Sigmoid colon (tissue), 6 donors: ENCODE measurements at regions not wholly inside any gene's neighbourhood (a gene's known extent, or its start where the extent isn't known, plus 50 kb on each side); places are given as distances from the start of the nearest gene placed in this dataset.

Experiments used
- DNase-seq: peaks from one replicate; pipeline ENCODE4 v3.0.0-alpha.2; 2019
- H3K27ac ChIP-seq, 4 donors: fragments of 200-600 bp; sonication (generic); one replicate each; pipeline ENCODE4 v1.5.1; 2016 to 2019; ENCODE audit warnings: mild to moderate bottlenecking in 1 of 4
- H3K27me3 ChIP-seq, 3 donors: fragments of 200-600 bp; sonication (generic); one replicate each; pipeline ENCODE4 v1.5.1; 2019; ENCODE audit warnings: mild to moderate bottlenecking in 1 of 3
- H3K36me3 ChIP-seq, 4 donors: fragments of 200-600 bp; sonication (generic); one replicate each; pipeline ENCODE4 v1.5.1; 2016 to 2019
- H3K4me1 ChIP-seq, 4 donors: fragments of 200-600 bp; sonication (generic); one replicate each; pipeline ENCODE4 v1.5.1; 2017 to 2019
- H3K4me3 ChIP-seq, 4 donors: fragments of 200-600 bp; sonication (generic); one replicate each; pipeline ENCODE4 v1.5.1; 2017 to 2019; ENCODE audit warnings: mild to moderate bottlenecking in 2 of 4, moderate library complexity in 1 of 4
- H3K9me3 ChIP-seq, 4 donors: fragments of 200-600 bp in 3 of 4; sonication (generic) in 3 of 4; one replicate each; pipeline versions ENCODE4 v1.5.1 to v1.6.1; 2013 to 2019
- CTCF ChIP-seq, 4 experiments: fragments of 450-650 bp in 3 of 4; fragments of 200-600 bp in 1 of 4; IDR thresholded peaks; one replicate each; pipeline ENCODE4 v1.5.1; 2016 to 2019; ENCODE audit warnings: antibody characterized with exemption in 4 of 4, mild to moderate bottlenecking in 3 of 4, moderate library complexity in 2 of 4
- EP300 ChIP-seq, 4 donors: sonication (generic); formaldehyde crosslinking; IDR thresholded peaks; one replicate each; pipeline ENCODE4 v1.6.1; 2017; ENCODE audit warnings: antibody characterized with exemption in 4 of 4
- POLR2A ChIP-seq, 2 donors: fragments of 450-650 bp; IDR thresholded peaks; one replicate each; pipeline ENCODE4 v1.6.1; 2016; ENCODE audit warnings: antibody characterized with exemption in 2 of 2, mild to moderate bottlenecking in 2 of 2, moderate library complexity in 2 of 2
- POLR2AphosphoS5 ChIP-seq, 4 donors: sonication (generic); formaldehyde crosslinking; IDR thresholded peaks; one replicate each; pipeline ENCODE4 v1.6.1; 2017; ENCODE audit warnings: antibody characterized with exemption in 4 of 4
- WGBS, 2 donors: extraction: QIAGEN DNeasy Blood & Tissue Kit; methylation state at CpG; one replicate each; pipeline ENCODE4 v1.1.7; 2013; 5-methylcytosine and 5-hydroxymethylcytosine counted together
- intact Hi-C: fragments of 100-400 bp; cut with DNase I; formaldehyde crosslinking; loops from one replicate; pipeline ENCODE4 v1.15.1; 2023
- donor health status: healthy with polysubstance abuse.
- donor health status: healthy.

DNA sequence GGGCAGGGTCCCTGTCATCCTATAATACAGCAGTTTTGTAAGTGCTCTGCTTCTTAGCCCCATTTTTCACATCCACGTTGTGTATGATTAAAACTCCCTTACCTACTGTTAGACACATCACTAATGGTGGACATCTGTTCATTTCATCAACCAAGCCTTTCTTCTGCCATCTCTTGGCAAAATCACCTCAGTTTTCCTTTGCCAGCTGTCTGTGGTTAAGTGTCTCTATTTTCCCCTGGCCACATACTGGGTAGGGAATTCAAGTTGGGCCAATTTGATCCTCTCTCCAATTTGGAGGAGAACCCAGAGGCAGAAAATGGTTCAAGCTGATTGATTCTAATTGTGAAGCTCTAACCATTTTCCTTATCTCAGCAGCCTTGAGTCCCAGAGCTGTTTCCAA lies 436.1 kb downstream of the PCDH7 start:
- 79 to 87% methylated on average over 1 of the region's 1 CpG for WGBS, 2 donors
- H3K36me3 ChIP-seq: no peaks in the 10 kb centered on the region
- DNase-seq: no peak
- intact Hi-C loops: no loop called here
- H3K27me3 ChIP-seq: no peaks in the 10 kb centered on the region
- no peak overlapping the region for H3K4me3 ChIP-seq
- TF ChIP-seq POLR2AphosphoS5 (IDR thresholded peaks at IDR 0.05) (no peak), EP300 (IDR thresholded peaks at IDR 0.05) (no peak), POLR2A (IDR thresholded peaks at IDR 0.05) (no peak), CTCF (IDR thresholded peaks at IDR 0.05) (no peak)
- H3K27ac ChIP-seq: no peak overlapping the region
- no peaks in the 10 kb centered on the region for H3K9me3 ChIP-seq
- no peaks in the 10 kb centered on the region for H3K4me1 ChIP-seq

DNA sequence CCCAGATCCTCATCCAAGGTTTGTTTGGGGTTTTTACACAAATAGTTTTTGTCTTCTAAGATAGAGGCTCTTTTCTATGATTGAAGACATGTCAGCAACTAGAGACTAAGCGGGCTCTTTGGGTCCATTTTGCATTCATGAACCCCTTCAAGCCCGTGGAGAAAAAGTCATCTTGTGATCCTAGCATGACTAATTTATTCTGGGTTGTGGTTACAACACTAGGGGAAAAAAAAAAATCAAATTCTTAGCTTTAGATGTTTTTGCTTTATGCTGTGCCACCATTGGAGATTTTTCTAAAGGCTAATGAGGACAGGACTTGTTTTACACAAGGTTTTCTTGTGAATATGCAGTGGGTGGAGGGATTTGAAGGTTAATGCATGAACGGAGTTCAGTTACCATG lies 440.0 kb downstream of the PCDH7 start:
- WGBS, 2 donors: 78 to 86% methylated on average over 3 of the region's 3 CpGs
- Histone ChIP-seq H3K27ac (no peak overlapping the region), H3K4me1 (no peaks in the 10 kb centered on the region), H3K36me3 (no peaks in the 10 kb centered on the region), H3K4me3 (no peak overlapping the region), H3K27me3 (no peaks in the 10 kb centered on the region), H3K9me3 (no peaks in the 10 kb centered on the region)
- no peak for DNase-seq
- intact Hi-C loops: no loop called here
- TF ChIP-seq EP300 (IDR thresholded peaks at IDR 0.05) (no peak), POLR2AphosphoS5 (IDR thresholded peaks at IDR 0.05) (no peak), POLR2A (IDR thresholded peaks at IDR 0.05) (no peak), CTCF (IDR thresholded peaks at IDR 0.05) (no peak)

GRCh38 chr4:31169846-31170245 lies 449.7 kb downstream of the PCDH7 start:
- H3K36me3 ChIP-seq: no peaks in the 10 kb centered on the region
- H3K27me3 ChIP-seq: no peaks in the 10 kb centered on the region
- intact Hi-C loops: no loop called here
- H3K4me1 ChIP-seq: no peaks in the 10 kb centered on the region
- WGBS, 2 donors: 59 to 64% methylated on average over 5 of the region's 5 CpGs
- H3K4me3 ChIP-seq: no peak overlapping the region
- H3K27ac ChIP-seq: no peak overlapping the region
- no peaks in the 10 kb centered on the region for H3K9me3 ChIP-seq
- DNase-seq: no peak
- TF ChIP-seq POLR2A (IDR thresholded peaks at IDR 0.05): no peak

GRCh38 chr4:31171362-31171761 lies 451.2 kb downstream of the PCDH7 start:
- DNase-seq: no peak
- no peaks in the 10 kb centered on the region for H3K36me3 ChIP-seq
- H3K27me3 ChIP-seq: no peaks in the 10 kb centered on the region
- 91 to 93% methylated on average over 4 of the region's 4 CpGs for WGBS, 2 donors
- intact Hi-C loops: no loop called here
- H3K27ac ChIP-seq: no peak overlapping the region
- H3K4me1 ChIP-seq: no peaks in the 10 kb centered on the region
- TF ChIP-seq POLR2A (IDR thresholded peaks at IDR 0.05): no peak
- TF ChIP-seq EP300 (IDR thresholded peaks at IDR 0.05): no peak
- TF ChIP-seq CTCF (IDR thresholded peaks at IDR 0.05): no peak
- no peak for TF ChIP-seq POLR2AphosphoS5 (IDR thresholded peaks at IDR 0.05)
- H3K4me3 ChIP-seq: no peak overlapping the region
- no peaks in the 10 kb centered on the region for H3K9me3 ChIP-seq

DNA sequence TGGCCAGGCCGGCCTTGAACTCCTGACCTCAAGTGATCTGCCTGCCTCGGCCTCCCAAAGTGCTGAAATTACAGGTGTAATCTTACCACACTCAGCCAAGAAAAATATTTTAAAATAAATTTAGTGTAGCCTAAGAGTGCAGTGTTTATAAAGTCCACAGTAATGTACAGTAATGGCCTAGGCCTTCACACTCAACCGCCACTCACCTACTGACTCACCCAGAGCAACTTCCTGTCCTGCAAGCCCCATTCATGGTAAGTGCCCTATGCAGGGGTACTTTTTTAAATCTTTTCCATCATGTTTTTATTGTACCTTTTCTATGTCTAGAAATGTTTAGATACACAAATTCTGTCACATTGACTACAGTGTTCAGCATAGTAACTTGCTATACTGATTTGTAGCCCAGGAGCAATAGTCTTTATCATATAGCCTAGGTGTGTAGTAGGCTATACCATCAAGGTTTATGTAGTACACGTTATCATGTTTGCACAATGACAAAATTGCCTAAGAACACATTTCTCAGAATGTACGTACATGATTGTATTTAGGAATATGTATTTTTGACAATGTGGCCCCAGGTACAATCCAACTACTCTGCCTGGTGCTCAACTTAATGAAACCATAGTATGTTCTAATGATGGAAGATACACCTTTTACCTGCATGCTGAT lies 455.2 kb downstream of the PCDH7 start:
- intact Hi-C loops: no loop called here
- Histone ChIP-seq H3K4me3 (no peak overlapping the region), H3K9me3 (no peaks in the 10 kb centered on the region), H3K36me3 (no peaks in the 10 kb centered on the region), H3K27ac (no peak overlapping the region), H3K4me1 (no peaks in the 10 kb centered on the region), H3K27me3 (no peaks in the 10 kb centered on the region)
- WGBS, 2 donors: 83 to 91% methylated on average over 5 of the region's 5 CpGs
- DNase-seq: no peak
- TF ChIP-seq CTCF (IDR thresholded peaks at IDR 0.05) (no peak), POLR2AphosphoS5 (IDR thresholded peaks at IDR 0.05) (no peak), POLR2A (IDR thresholded peaks at IDR 0.05) (no peak), EP300 (IDR thresholded peaks at IDR 0.05) (no peak)
